ENCODE measurements at regions not wholly inside any gene's neighbourhood (a gene's known extent, or its start where the extent isn't known, plus 50 kb on each side); places are given as distances from the start of the nearest gene placed in this dataset.

DNA sequence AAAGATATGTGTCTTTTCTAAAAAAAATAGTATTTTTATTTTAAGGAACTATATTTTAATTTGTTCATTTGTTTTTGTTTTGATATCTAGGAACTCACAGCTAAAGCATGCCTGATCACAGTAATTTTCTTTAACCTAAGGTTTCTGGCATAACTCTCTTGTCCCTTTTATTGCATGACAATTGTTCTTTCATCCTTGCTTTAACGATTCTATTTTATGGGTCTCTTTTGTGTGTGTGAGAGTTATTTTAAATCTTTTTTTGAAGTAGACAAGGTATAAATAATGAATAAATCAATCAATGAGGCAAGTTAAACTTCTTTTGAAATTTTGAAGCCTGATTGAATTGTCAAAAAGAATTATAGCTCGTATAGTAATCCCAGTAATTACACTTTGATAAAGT lies 747.8 kb upstream of the GOLIM4 start:
- Histone ChIP-seq H4K20me1 (ENCODE audit: insufficient read depth, low read length) (no peaks in the 10 kb centered on the region), H3K79me2 (ENCODE audit: insufficient read depth, low read length) (no peaks in the 10 kb centered on the region), H3K4me3 (ENCODE audit: low read depth in 1 of 2, low read length in 2 of 2) (no peak overlapping the region), H3K4me2 (ENCODE audit: insufficient read depth, low read length) (no peak overlapping the region), H3K36me3 (ENCODE audit: insufficient read depth, low read length) (no peaks in the 10 kb centered on the region), H3K4me1 (ENCODE audit: insufficient read depth, low read length) (no peaks in the 10 kb centered on the region), H3K9ac (ENCODE audit: low read depth, low read length) (no peak overlapping the region), H3K9me3 (ENCODE audit: insufficient read depth, low read length, severe bottlenecking) (no peaks in the 10 kb centered on the region), H3K27ac (ENCODE audit: low read length) (no peak overlapping the region), H2AFZ (ENCODE audit: low read depth, low read length) (no peak overlapping the region), H3K27me3 (ENCODE audit: insufficient read depth, low read length, poor library complexity) (peaks cover 6% of the 10 kb centered on the region)
- no peak for TF ChIP-seq EZH2 (IDR thresholded peaks at IDR 0.05; ENCODE audit: borderline replicate concordance, low read depth, low read length, severe bottlenecking)
- TF ChIP-seq, protein P1, sequence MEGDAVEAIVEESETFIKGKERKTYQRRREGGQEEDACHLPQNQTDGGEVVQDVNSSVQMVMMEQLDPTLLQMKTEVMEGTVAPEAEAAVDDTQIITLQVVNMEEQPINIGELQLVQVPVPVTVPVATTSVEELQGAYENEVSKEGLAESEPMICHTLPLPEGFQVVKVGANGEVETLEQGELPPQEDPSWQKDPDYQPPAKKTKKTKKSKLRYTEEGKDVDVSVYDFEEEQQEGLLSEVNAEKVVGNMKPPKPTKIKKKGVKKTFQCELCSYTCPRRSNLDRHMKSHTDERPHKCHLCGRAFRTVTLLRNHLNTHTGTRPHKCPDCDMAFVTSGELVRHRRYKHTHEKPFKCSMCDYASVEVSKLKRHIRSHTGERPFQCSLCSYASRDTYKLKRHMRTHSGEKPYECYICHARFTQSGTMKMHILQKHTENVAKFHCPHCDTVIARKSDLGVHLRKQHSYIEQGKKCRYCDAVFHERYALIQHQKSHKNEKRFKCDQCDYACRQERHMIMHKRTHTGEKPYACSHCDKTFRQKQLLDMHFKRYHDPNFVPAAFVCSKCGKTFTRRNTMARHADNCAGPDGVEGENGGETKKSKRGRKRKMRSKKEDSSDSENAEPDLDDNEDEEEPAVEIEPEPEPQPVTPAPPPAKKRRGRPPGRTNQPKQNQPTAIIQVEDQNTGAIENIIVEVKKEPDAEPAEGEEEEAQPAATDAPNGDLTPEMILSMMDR (IDR thresholded peaks at IDR 0.05; ENCODE audit: borderline replicate concordance, extremely low read depth, low read length, poor library complexity, severe bottlenecking) = no peak
- no peak for ATAC-seq (ENCODE audit: insufficient read depth, low read depth)
- no peak for DNase-seq

DNA sequence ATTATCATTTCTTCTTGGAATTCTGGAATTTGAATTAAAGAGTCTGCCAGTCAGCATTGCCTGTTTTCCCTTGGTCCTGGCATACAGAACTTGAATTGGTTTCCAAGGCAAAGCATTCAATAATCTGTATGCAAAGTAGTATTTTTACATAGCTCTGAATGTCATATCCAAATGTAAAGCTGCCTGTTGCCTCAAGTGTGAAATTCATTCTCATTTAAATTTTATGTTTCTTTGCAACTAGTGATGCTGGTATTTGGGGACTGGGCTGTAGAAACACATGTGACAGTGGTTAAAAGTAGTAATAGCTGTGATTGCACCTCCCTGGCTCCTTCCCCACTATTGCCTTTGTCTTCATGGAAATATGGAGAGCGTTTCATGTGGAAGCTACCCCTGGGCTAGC lies 743.9 kb upstream of the GOLIM4 start:
- Histone ChIP-seq H3K27me3 (ENCODE audit: insufficient read depth, low read length, poor library complexity) (peaks cover under 1% of the 10 kb centered on the region), H3K9me3 (ENCODE audit: insufficient read depth, low read length, severe bottlenecking) (no peaks in the 10 kb centered on the region), H3K4me1 (ENCODE audit: insufficient read depth, low read length) (no peaks in the 10 kb centered on the region), H3K79me2 (ENCODE audit: insufficient read depth, low read length) (no peaks in the 10 kb centered on the region), H4K20me1 (ENCODE audit: insufficient read depth, low read length) (no peaks in the 10 kb centered on the region), H3K36me3 (ENCODE audit: insufficient read depth, low read length) (no peaks in the 10 kb centered on the region), H3K4me3 (ENCODE audit: low read depth in 1 of 2, low read length in 2 of 2) (no peak overlapping the region), H3K4me2 (ENCODE audit: insufficient read depth, low read length) (no peak overlapping the region), H2AFZ (ENCODE audit: low read depth, low read length) (no peak overlapping the region), H3K9ac (ENCODE audit: low read depth, low read length) (no peak overlapping the region), H3K27ac (ENCODE audit: low read length) (no peak overlapping the region)
- ATAC-seq (ENCODE audit: insufficient read depth, low read depth) (no peak), DNase-seq (no peak)
- TF ChIP-seq, protein P1 (IDR thresholded peaks at IDR 0.05; ENCODE audit: borderline replicate concordance, extremely low read depth, low read length, poor library complexity, severe bottlenecking) = no peak
- no peak for TF ChIP-seq EZH2 (IDR thresholded peaks at IDR 0.05; ENCODE audit: borderline replicate concordance, low read depth, low read length, severe bottlenecking)

DNA sequence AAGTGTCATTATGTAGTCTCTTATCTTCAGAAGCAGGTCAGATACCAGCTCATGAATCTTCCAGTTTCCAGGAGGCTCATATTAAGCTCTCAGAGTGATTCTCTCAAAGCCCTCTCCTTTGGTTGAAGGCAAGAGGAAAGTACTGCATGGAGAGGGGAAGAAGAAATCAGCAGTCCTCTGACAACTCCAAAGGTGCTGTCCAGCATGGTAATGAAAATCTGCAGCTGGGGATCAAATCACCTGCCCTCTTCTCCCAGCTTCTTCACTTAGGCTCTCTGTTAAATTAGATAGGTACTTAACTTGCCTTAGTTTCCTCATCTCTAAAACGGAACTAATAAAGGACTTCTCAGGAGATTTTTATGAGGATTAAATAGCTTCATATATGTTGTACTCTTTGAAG lies 738.8 kb upstream of the GOLIM4 start:
- no peak for ATAC-seq (ENCODE audit: insufficient read depth, low read depth)
- TF ChIP-seq, protein P1 (IDR thresholded peaks at IDR 0.05; ENCODE audit: borderline replicate concordance, extremely low read depth, low read length, poor library complexity, severe bottlenecking) = no peak
- H3K9ac ChIP-seq (ENCODE audit: low read depth, low read length) = no peak overlapping the region
- no peaks in the 10 kb centered on the region for H3K27me3 ChIP-seq (ENCODE audit: insufficient read depth, low read length, poor library complexity)
- H3K4me2 ChIP-seq (ENCODE audit: insufficient read depth, low read length) = no peak overlapping the region
- no peak overlapping the region for H3K27ac ChIP-seq (ENCODE audit: low read length)
- no peaks in the 10 kb centered on the region for H4K20me1 ChIP-seq (ENCODE audit: insufficient read depth, low read length)
- H3K4me3 ChIP-seq (ENCODE audit: low read depth in 1 of 2, low read length in 2 of 2) = no peak overlapping the region
- H3K79me2 ChIP-seq (ENCODE audit: insufficient read depth, low read length) = no peaks in the 10 kb centered on the region
- H2AFZ ChIP-seq (ENCODE audit: low read depth, low read length) = no peak overlapping the region
- DNase-seq = no peak
- no peaks in the 10 kb centered on the region for H3K36me3 ChIP-seq (ENCODE audit: insufficient read depth, low read length)
- no peaks in the 10 kb centered on the region for H3K9me3 ChIP-seq (ENCODE audit: insufficient read depth, low read length, severe bottlenecking)
- no peaks in the 10 kb centered on the region for H3K4me1 ChIP-seq (ENCODE audit: insufficient read depth, low read length)

DNA sequence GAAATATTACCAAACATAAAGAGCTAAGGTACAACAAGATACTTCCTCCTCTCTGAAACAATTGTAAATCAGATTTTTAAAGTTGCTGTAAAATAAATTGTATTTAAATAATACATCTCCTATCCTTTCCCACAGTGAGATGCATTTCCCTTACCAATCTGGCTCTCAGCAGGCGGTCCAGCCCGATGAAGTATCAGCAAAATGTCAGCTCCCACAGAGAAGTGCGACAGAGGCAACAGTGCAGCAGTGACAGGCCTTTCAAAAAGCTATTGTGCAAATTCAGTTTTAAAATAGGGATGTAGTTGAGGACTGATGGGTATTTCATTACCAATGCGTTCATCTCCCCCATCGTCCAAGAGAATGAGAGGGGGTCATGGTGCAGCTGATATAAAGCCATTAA lies 733.2 kb upstream of the GOLIM4 start:
- no peak overlapping the region for H3K27ac ChIP-seq (ENCODE audit: low read length)
- H3K79me2 ChIP-seq (ENCODE audit: insufficient read depth, low read length) = no peaks in the 10 kb centered on the region

More for the DNA sequence above, 733.2 kb upstream of the GOLIM4 start:
- TF ChIP-seq EZH2 (IDR thresholded peaks at IDR 0.05; ENCODE audit: borderline replicate concordance, low read depth, low read length, severe bottlenecking) = no peak
- TF ChIP-seq, protein P1 (IDR thresholded peaks at IDR 0.05; ENCODE audit: borderline replicate concordance, extremely low read depth, low read length, poor library complexity, severe bottlenecking) = no peak
- no peak overlapping the region for H3K9ac ChIP-seq (ENCODE audit: low read depth, low read length)
- DNase-seq = no peak
- no peaks in the 10 kb centered on the region for H3K4me1 ChIP-seq (ENCODE audit: insufficient read depth, low read length)
- H3K36me3 ChIP-seq (ENCODE audit: insufficient read depth, low read length) = no peaks in the 10 kb centered on the region
- no peak overlapping the region for H3K4me3 ChIP-seq (ENCODE audit: low read depth in 1 of 2, low read length in 2 of 2)
- no peak overlapping the region for H2AFZ ChIP-seq (ENCODE audit: low read depth, low read length)
- H3K27me3 ChIP-seq (ENCODE audit: insufficient read depth, low read length, poor library complexity) = no peaks in the 10 kb centered on the region
- no peak for ATAC-seq (ENCODE audit: insufficient read depth, low read depth)
- no peaks in the 10 kb centered on the region for H3K9me3 ChIP-seq (ENCODE audit: insufficient read depth, low read length, severe bottlenecking)
- no peaks in the 10 kb centered on the region for H4K20me1 ChIP-seq (ENCODE audit: insufficient read depth, low read length)
- H3K4me2 ChIP-seq (ENCODE audit: insufficient read depth, low read length) = no peak overlapping the region
